ENCODE measurements at regions not wholly inside any gene's neighbourhood (a gene's known extent, or its start where the extent isn't known, plus 50 kb on each side); places are given as distances from the start of the nearest gene placed in this dataset.

DNA sequence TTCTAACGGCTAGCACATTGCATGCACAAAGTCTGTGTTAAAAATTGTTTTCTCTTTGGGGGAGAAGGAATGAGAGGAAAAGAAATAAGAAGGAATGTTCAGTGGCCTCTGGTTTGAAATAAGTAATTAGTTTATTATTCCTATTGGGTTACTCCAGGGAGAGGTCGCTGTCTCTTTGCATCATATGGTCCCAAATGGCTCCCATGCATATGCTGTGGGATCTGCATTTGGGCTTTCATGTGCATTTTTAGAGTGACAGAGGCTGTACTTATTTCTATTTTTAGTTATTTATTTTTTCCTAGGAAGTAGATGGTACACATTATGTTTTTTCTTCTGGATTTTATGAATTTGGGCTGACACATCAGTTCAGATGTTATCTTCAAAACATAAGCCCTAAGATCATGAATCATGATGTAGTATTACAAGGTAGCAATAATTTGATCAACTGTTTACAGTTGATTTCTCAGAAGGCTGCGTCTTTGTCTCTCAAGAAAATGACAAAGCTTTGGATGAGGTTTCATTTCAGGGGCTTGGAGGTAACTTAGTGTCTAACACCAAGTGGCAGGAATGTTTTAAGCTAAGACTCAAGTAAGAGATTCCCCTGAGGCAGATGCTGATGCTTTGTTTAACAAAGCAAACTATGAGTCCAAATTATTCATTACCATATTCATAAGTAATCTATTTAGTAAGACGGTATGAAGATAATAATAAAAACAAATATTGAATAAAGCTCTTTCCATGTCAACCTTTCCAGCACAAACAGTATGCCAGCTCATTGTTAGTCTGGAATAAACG, 247.7 kb downstream of the NSUN3 start:
- TF ChIP-seq, protein P1, sequence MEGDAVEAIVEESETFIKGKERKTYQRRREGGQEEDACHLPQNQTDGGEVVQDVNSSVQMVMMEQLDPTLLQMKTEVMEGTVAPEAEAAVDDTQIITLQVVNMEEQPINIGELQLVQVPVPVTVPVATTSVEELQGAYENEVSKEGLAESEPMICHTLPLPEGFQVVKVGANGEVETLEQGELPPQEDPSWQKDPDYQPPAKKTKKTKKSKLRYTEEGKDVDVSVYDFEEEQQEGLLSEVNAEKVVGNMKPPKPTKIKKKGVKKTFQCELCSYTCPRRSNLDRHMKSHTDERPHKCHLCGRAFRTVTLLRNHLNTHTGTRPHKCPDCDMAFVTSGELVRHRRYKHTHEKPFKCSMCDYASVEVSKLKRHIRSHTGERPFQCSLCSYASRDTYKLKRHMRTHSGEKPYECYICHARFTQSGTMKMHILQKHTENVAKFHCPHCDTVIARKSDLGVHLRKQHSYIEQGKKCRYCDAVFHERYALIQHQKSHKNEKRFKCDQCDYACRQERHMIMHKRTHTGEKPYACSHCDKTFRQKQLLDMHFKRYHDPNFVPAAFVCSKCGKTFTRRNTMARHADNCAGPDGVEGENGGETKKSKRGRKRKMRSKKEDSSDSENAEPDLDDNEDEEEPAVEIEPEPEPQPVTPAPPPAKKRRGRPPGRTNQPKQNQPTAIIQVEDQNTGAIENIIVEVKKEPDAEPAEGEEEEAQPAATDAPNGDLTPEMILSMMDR (IDR thresholded peaks at IDR 0.05; ENCODE audit: borderline replicate concordance, extremely low read depth, low read length, poor library complexity, severe bottlenecking), result no peak
- no peak for TF ChIP-seq EZH2 (IDR thresholded peaks at IDR 0.05; ENCODE audit: borderline replicate concordance, low read depth, low read length, severe bottlenecking)

Measured in DND-41 (cell line).